GM23338 (cell line): ENCODE measurements at regions not wholly inside any gene's neighbourhood (a gene's known extent, or its start where the extent isn't known, plus 50 kb on each side); places are given as distances from the start of the nearest gene placed in this dataset.
A peak's percentile ranks its signal among the peaks of the same experiment; 100 is the strongest.

Source experiments
- ATAC-seq: fragments of 200-7000 bp; cut with Tn5 transposase; 3 replicates; pipeline ENCODE4 v1.9.1; 2020
- DNase-seq: peaks from one replicate; pipeline ENCODE4 v3.0.0-alpha.2; 2015; ENCODE audit warnings: low spot score
- H2AFZ ChIP-seq: fragments of 200-600 bp; sonication (generic); 2 replicates; pipeline ENCODE4 v1.8.0; 2016; ENCODE audit warnings: antibody characterized with exemption, mild to moderate bottlenecking, moderate library complexity
- H3F3A ChIP-seq: fragments of 200-600 bp; sonication (generic); replicated peaks from 2 replicates; pipeline ENCODE4 v1.8.0; 2017; ENCODE audit warnings: antibody characterized with exemption, mixed run types, low read depth
- H3K27ac ChIP-seq: fragments of 200-600 bp; sonication (generic); 2 replicates; pipeline ENCODE4 v1.6.1; 2016; ENCODE audit warnings: low read depth
- H3K27me3 ChIP-seq: fragments of 200-600 bp; sonication (generic); 2 replicates; pipeline ENCODE4 v1.8.0; 2016; ENCODE audit warnings: mild to moderate bottlenecking, mixed run types, moderate library complexity; ENCODE audit not compliant: insufficient read depth
- H3K36me3 ChIP-seq: fragments of 200-600 bp; sonication (generic); 2 replicates; pipeline ENCODE4 v1.8.0; 2016; ENCODE audit warnings: mild to moderate bottlenecking; ENCODE audit not compliant: insufficient read depth
- H3K4me1 ChIP-seq: fragments of 200-600 bp; sonication (generic); 2 replicates; pipeline ENCODE4 v1.8.0; 2016; ENCODE audit warnings: mild to moderate bottlenecking, moderate library complexity; ENCODE audit not compliant: insufficient read depth
- H3K4me2 ChIP-seq: fragments of 200-600 bp; sonication (generic); 2 replicates; pipeline ENCODE4 v1.7.1; 2017; ENCODE audit warnings: mixed run types
- H3K4me3 ChIP-seq: fragments of 200-600 bp; sonication (generic); 2 replicates; pipeline ENCODE4 v1.6.1; 2016; ENCODE audit warnings: mixed run types
- H3K79me2 ChIP-seq: fragments of 200-600 bp; sonication (generic); replicated peaks from 2 replicates; pipeline ENCODE4 v1.8.0; 2017; ENCODE audit warnings: mild to moderate bottlenecking; ENCODE audit not compliant: insufficient read depth
- H3K9me2 ChIP-seq: fragments of 200-600 bp; sonication (generic); 2 replicates; pipeline ENCODE4 v1.8.0; 2017; ENCODE audit not compliant: insufficient read depth
- H4K20me1 ChIP-seq: fragments of 200-600 bp; sonication (generic); replicated peaks from 2 replicates; pipeline ENCODE4 v1.8.0; 2017; ENCODE audit warnings: mild to moderate bottlenecking; ENCODE audit not compliant: insufficient read depth
- H3K27ac Mint-ChIP-seq: 2 replicates; pipeline ENCODE4 v1.8.0; 2020; ENCODE audit warnings: inconsistent platforms, mild to moderate bottlenecking, moderate library complexity, mixed read lengths
- H3K27me3 Mint-ChIP-seq: 3 replicates; pipeline ENCODE4 v1.8.0; 2022; ENCODE audit warnings: low read depth, mild to moderate bottlenecking, moderate library complexity, mixed read lengths, inconsistent platforms; ENCODE audit not compliant: insufficient read depth, poor library complexity
- H3K36me3 Mint-ChIP-seq: 3 replicates; pipeline ENCODE4 v1.8.0; 2021; ENCODE audit warnings: low read depth, mild to moderate bottlenecking, inconsistent platforms, moderate library complexity, mixed read lengths
- H3K4me1 Mint-ChIP-seq: 3 replicates; pipeline ENCODE4 v1.8.0; 2020; ENCODE audit warnings: mild to moderate bottlenecking, inconsistent platforms, mixed read lengths
- H3K4me3 Mint-ChIP-seq: 3 replicates; pipeline ENCODE4 v1.8.0; 2021; ENCODE audit warnings: moderate library complexity, mild to moderate bottlenecking, inconsistent platforms, mixed read lengths
- H3K9me3 Mint-ChIP-seq: 3 replicates; pipeline ENCODE4 v1.8.0; 2020; ENCODE audit warnings: moderate library complexity, mild to moderate bottlenecking, inconsistent platforms, mixed read lengths
- CREB1 ChIP-seq: fragments of 250-450 bp; sonication (Bioruptor Pico); IDR thresholded peaks from 2 replicates; pipeline ENCODE4 v1.5.0; 2020; ENCODE audit warnings: low read depth, mild to moderate bottlenecking, moderate library complexity
- CTCF ChIP-seq, 2 experiments: fragments of 200-600 bp in 1 of 2; sonication (generic) in 1 of 2; conservative IDR thresholded peaks; 2 replicates each; pipeline versions ENCODE4 v1.5.1 to v1.6.1; 2016 to 2017; ENCODE audit warnings: antibody characterized with exemption in 2 of 2, low read depth in 2 of 2, mild to moderate bottlenecking in 2 of 2, moderate library complexity in 1 of 2
- ETS1 ChIP-seq: IDR thresholded peaks from 2 replicates; pipeline ENCODE4 v1.6.1; 2016; ENCODE audit warnings: antibody characterized with exemption
- EZH2 ChIP-seq: fragments of 200-600 bp; sonication (generic); IDR thresholded peaks from one replicate; pipeline ENCODE4 v1.8.0; 2017; ENCODE audit warnings: antibody characterized with exemption, mild to moderate bottlenecking, low read depth; ENCODE audit not compliant: unreplicated experiment
- EZH2phosphoT487 ChIP-seq: fragments of 200-600 bp; sonication (generic); IDR thresholded peaks from one replicate; pipeline ENCODE4 v1.8.1; 2018; ENCODE audit warnings: antibody characterized with exemption; ENCODE audit not compliant: unreplicated experiment
- JUNB ChIP-seq: IDR thresholded peaks from one replicate; pipeline ENCODE4 v1.6.1; 2016; ENCODE audit warnings: antibody characterized with exemption; ENCODE audit not compliant: unreplicated experiment
- NANOG ChIP-seq: IDR thresholded peaks from 2 replicates; pipeline ENCODE4 v1.6.1; 2016; ENCODE audit warnings: antibody characterized with exemption, borderline replicate concordance
- POLR2AphosphoS5 ChIP-seq: IDR thresholded peaks from 2 replicates; pipeline ENCODE4 v1.6.1; 2016; ENCODE audit warnings: antibody characterized with exemption, low read depth
- REST ChIP-seq: IDR thresholded peaks from one replicate; pipeline ENCODE4 v1.6.1; 2018; ENCODE audit warnings: antibody characterized with exemption; ENCODE audit not compliant: unreplicated experiment
- STAT1 ChIP-seq: IDR thresholded peaks from one replicate; pipeline ENCODE4 v1.6.1; 2016; ENCODE audit warnings: antibody characterized with exemption; ENCODE audit not compliant: unreplicated experiment
- ZNF114 ChIP-seq: fragments of 250-450 bp; sonication (Bioruptor Pico); IDR thresholded peaks from 2 replicates; pipeline ENCODE4 v1.5.0; 2020; ENCODE audit warnings: mild to moderate bottlenecking, moderate library complexity
- ZNF331 ChIP-seq: fragments of 250-450 bp; sonication (Bioruptor Pico); IDR thresholded peaks from 2 replicates; pipeline ENCODE4 v1.5.0; 2020; ENCODE audit warnings: low read depth, mild to moderate bottlenecking, moderate library complexity
- ZNF462 ChIP-seq: fragments of 250-450 bp; sonication (Bioruptor Pico); IDR thresholded peaks from 2 replicates; pipeline ENCODE4 v1.5.0; 2020; ENCODE audit warnings: mild to moderate bottlenecking, moderate library complexity

GRCh38 chrX:15988661-15989603, 134.3 kb upstream of the AP1S2 start:
- no peaks in the 10 kb centered on the region for H3K27me3 Mint-ChIP-seq
- no peaks in the 10 kb centered on the region; the same call in 2 of the 3 replicates for H3K9me3 Mint-ChIP-seq
- DNase-seq (peak; percentile 2), ATAC-seq (no peak)
- Histone ChIP-seq H3F3A (no peaks in the 10 kb centered on the region), H2AFZ (no peak overlapping the region; the same call in 1 of the 2 replicates), H4K20me1 (no peaks in the 10 kb centered on the region), H3K4me2 (no peak overlapping the region), H3K4me1 (no peaks in the 10 kb centered on the region), H3K27ac (no peak overlapping the region), H3K36me3 (no peaks in the 10 kb centered on the region), H3K4me3 (no peak overlapping the region), H3K79me2 (no peaks in the 10 kb centered on the region), H3K27me3 (no peaks in the 10 kb centered on the region), H3K9me2 (no peaks in the 10 kb centered on the region)
- H3K36me3 Mint-ChIP-seq = peaks cover 4% of the 10 kb centered on the region; the same call in 2 of the 3 replicates
- peaks cover 4% of the 10 kb centered on the region; the same call in 2 of the 3 replicates for H3K4me1 Mint-ChIP-seq
- no peak overlapping the region for H3K27ac Mint-ChIP-seq
- H3K4me3 Mint-ChIP-seq = no peak overlapping the region
- TF ChIP-seq ETS1 (no peak), ZNF114 (CRISPR knock-in tag) (no peak), ZNF462 (CRISPR knock-in tag) (no peak), EZH2 (no peak), CTCF (conservative IDR thresholded peaks at IDR 0.05; ENCODE audit: low read depth in 2 of 2) (no peak), STAT1 (no peak), ZNF331 (CRISPR knock-in tag) (no peak), REST (no peak), NANOG (no peak), CREB1 (no peak), JUNB (no peak), EZH2phosphoT487 (no peak), POLR2AphosphoS5 (no peak)
